IPS-NIHi11 (cell line): ENCODE measurements at regions not wholly inside any gene's neighbourhood (a gene's known extent, or its start where the extent isn't known, plus 50 kb on each side); places are given as distances from the start of the nearest gene placed in this dataset.

Source experiments
- DNase-seq: peaks from one replicate; pipeline ENCODE4 v3.0.0; 2012; ENCODE audit warnings: mixed read lengths, low spot score

DNA sequence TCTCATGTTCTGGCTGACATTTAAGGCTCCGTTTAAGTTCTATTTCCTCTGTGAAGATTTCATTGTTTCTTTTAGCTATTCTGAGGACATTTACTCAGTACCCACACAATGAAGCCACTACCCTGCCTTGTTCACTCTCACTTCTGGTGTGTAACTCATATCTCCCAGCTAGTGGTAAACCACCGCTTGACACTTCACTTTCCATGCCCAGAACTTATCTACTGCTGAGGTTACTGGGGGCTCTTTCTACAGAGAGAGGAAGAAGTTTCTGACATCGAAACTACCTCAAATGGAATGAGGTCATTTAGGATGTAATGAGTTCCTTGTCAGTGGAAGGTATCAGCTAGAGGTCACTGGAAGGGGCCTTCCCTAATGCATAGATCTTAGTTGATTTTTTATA is 501.5 kb downstream of the DMAC1 start:
- DNase-seq, result no peak

DNA sequence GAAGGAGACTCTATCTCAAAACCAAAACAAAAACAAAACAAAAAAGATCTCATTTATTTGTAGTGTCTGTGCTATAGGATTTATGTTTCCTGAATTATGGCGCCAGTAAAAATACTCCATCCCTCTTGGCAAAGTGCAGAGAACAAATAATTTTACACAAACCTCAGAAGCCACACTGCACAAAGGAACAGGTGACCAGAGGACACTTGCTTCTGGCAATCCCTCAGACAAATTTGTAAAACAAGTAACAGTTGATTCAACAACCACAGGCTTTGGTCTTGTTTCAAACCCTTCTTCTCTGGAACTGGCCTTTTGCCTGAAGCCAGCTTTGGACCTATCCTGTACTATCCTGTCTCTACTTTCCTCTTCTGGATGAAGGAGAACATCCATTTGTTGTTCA is 502.1 kb downstream of the DMAC1 start:
- no peak for DNase-seq

GRCh38 chr9:7293091-7293490 is 506.5 kb downstream of the DMAC1 start:
- DNase-seq, result no peak

- no peak for DNase-seq
Measured at GRCh38 chr9:7289773-7290172, 509.8 kb downstream of the DMAC1 start.

GRCh38 chr9:7287986-7288385 is 511.6 kb downstream of the DMAC1 start:
- no peak for DNase-seq

DNA sequence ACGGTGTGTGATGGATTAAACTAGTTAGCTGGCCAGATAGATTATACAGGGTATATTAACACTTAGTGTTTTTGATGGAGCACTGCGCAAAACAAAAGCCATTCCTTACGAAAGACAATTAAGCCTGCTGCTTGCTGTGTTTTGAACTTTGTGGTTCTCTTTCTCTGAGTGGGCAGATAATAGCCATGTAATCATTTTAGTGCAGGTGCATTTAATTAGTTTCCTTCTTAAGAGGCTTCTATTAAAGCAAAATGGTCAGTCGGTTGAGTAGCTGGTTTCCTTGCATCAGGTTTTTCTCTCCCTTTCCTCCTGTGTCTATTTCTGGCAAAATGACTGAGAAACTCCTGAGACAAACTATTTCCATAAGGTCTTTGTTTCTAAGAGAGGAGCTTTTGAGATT is 512.5 kb downstream of the DMAC1 start:
- no peak for DNase-seq

DNA sequence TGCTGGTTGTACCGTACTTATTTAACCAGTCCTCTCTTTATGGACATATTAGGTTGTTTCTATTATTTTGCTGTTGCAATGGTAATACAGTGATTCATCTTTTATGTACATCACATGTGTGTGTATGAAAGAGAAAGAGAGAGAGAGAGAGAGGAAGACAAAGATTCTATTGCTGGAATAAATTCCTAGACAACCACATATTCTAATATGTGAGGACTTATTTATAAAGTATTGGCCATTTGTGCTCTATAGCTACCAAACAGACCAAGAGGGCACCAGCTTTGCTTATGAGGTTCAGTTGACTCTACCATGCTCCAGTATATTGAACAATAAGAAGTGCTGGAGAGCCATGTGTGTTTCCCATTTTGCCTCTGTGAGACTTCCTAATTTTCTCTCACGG is 513.5 kb downstream of the DMAC1 start:
- DNase-seq, result no peak

DNA sequence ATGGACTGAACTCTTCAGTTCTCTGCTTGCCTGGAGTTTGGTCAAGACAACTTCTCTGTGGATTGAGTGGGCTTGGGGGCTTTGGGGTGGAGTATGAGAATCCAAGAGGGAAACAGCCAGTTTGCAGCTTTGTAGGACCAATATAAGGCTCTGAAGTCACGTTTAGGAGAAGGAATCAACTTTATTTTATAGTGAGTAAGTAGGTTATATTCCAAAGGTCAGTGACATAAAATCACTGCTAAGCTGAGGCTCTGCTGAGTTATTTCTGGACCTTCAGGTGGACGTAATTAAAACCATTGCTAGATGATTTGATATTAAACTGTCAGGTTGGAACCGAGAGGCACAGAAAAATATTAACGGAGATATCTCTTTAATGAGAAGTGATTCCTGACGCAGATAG is 514.4 kb downstream of the DMAC1 start:
- no peak for DNase-seq

- peak; percentile 58 for DNase-seq
Measured at GRCh38 chr9:7284517-7284916, 515.1 kb downstream of the DMAC1 start.

DNA sequence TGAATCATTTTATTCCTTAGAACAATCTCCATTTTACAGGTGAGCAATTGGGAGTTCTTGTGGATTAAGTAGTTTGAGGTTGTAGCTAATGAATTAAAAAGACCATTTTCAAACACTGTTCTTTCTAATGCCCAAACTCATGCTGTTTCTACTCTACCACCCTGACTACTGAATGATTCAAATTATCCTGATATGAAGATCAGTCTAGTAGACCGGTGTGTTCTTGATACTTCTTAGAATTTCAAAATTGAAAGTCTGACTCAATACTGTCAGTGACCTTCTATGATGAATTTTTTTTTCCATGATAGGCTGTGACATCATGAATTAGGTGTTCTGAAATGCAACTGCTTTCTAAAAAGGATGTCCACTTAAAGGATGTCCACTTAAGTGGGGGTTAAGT is 515.5 kb downstream of the DMAC1 start:
- DNase-seq, result no peak

- DNase-seq, result peak; percentile 26
Measured at GRCh38 chr9:7273575-7273974, 515.8 kb downstream of the KDM4C start.

- no peak for DNase-seq
Measured at GRCh38 chr9:7266911-7267595, 509.3 kb downstream of the KDM4C start.

- DNase-seq, result no peak
Measured at GRCh38 chr9:7265181-7265580, 507.4 kb downstream of the KDM4C start.

- DNase-seq, result no peak
Measured at GRCh38 chr9:7259544-7260241, 501.9 kb downstream of the KDM4C start.

- no peak for DNase-seq
Measured at GRCh38 chr9:7258688-7259396, 501.1 kb downstream of the KDM4C start.

GRCh38 chr9:7246917-7247522 is 489.2 kb downstream of the KDM4C start:
- no peak for DNase-seq

DNA sequence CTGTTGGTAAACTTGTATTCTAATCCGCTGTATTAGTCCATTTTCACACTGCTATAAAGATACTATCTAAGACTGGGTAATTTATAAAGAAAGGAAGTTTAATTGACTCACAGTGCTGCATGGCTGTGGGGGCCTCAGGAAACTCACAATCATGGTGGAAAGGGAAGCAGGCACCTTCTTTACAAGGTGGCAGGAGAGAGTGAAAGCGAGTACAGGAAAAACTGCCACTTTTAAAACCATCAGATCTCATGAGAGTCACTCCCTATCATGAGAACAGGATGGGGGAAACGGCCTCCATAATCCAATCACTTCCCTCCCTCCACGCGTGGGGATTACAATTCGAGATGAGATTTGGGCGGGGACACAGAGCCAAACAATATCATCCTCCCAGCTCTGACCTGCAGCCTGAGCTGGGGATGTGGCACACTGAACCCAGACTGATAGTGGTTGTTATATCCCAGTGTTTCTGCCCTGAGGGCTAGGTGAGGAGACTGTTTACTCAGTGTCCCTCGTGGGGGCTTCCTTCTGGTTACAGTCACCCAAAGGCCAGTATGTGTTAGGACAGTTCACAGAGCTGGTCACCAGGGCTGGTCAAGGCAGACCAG is 488.3 kb downstream of the KDM4C start:
- no peak for DNase-seq

- no peak for DNase-seq
Measured at GRCh38 chr9:7243838-7244237, 486.1 kb downstream of the KDM4C start.

- DNase-seq, result no peak
Measured at GRCh38 chr9:7242126-7242525, 484.4 kb downstream of the KDM4C start.

GRCh38 chr9:7241694-7242093 is 483.9 kb downstream of the KDM4C start:
- DNase-seq, result no peak

GRCh38 chr9:7240569-7241311 is 483.0 kb downstream of the KDM4C start:
- DNase-seq, result no peak

GRCh38 chr9:7239708-7240107 is 481.9 kb downstream of the KDM4C start:
- DNase-seq, result no peak
